SJCRH30 (cell line): ENCODE measurements at regions not wholly inside any gene's neighbourhood (a gene's known extent, or its start where the extent isn't known, plus 50 kb on each side); places are given as distances from the start of the nearest gene placed in this dataset.

Experiments
- DNase-seq, 2 experiments: peaks; one replicate each; pipeline ENCODE4 v3.0.0-alpha.2; 2015 to 2020
- H3K27ac ChIP-seq: fragments of 250-450 bp; sonication (Bioruptor Pico); 2 replicates; pipeline ENCODE4 v1.5.1; 2020; ENCODE audit warnings: mild to moderate bottlenecking, moderate library complexity
- H3K27me3 ChIP-seq: fragments of 250-450 bp; sonication (Bioruptor Pico); 2 replicates; pipeline ENCODE4 v1.5.1; 2020; ENCODE audit warnings: mild to moderate bottlenecking, moderate library complexity
- H3K36me3 ChIP-seq: fragments of 250-450 bp; sonication (Bioruptor Pico); 2 replicates; pipeline ENCODE4 v1.5.1; 2020; ENCODE audit warnings: mild to moderate bottlenecking, moderate library complexity
- H3K4me1 ChIP-seq: fragments of 250-450 bp; sonication (Bioruptor Pico); 2 replicates; pipeline ENCODE4 v1.5.1; 2020; ENCODE audit warnings: mild to moderate bottlenecking, moderate library complexity
- H3K4me3 ChIP-seq: fragments of 250-450 bp; sonication (Bioruptor Pico); 2 replicates; pipeline ENCODE4 v1.5.1; 2020; ENCODE audit warnings: mild to moderate bottlenecking, moderate library complexity
- H3K9me3 ChIP-seq: fragments of 250-450 bp; sonication (Bioruptor Pico); replicated peaks from 2 replicates; pipeline ENCODE4 v1.5.1; 2020; ENCODE audit warnings: mild to moderate bottlenecking, moderate library complexity

GRCh38 chr18:1891641-1892040 is 679.7 kb downstream of the METTL4 start:
- no peaks in the 10 kb centered on the region for H3K9me3 ChIP-seq
- H3K27ac ChIP-seq, result no peak overlapping the region
- no peak for DNase-seq
- H3K4me1 ChIP-seq, result no peaks in the 10 kb centered on the region
- no peaks in the 10 kb centered on the region for H3K36me3 ChIP-seq
- no peaks in the 10 kb centered on the region for H3K27me3 ChIP-seq
- H3K4me3 ChIP-seq, result no peak overlapping the region

GRCh38 chr18:1892191-1892590 is 679.1 kb downstream of the METTL4 start:
- Histone ChIP-seq H3K36me3 (no peaks in the 10 kb centered on the region), H3K4me1 (no peaks in the 10 kb centered on the region), H3K4me3 (no peak overlapping the region), H3K27ac (no peak overlapping the region), H3K9me3 (no peaks in the 10 kb centered on the region), H3K27me3 (no peaks in the 10 kb centered on the region)
- no peak for DNase-seq

DNA sequence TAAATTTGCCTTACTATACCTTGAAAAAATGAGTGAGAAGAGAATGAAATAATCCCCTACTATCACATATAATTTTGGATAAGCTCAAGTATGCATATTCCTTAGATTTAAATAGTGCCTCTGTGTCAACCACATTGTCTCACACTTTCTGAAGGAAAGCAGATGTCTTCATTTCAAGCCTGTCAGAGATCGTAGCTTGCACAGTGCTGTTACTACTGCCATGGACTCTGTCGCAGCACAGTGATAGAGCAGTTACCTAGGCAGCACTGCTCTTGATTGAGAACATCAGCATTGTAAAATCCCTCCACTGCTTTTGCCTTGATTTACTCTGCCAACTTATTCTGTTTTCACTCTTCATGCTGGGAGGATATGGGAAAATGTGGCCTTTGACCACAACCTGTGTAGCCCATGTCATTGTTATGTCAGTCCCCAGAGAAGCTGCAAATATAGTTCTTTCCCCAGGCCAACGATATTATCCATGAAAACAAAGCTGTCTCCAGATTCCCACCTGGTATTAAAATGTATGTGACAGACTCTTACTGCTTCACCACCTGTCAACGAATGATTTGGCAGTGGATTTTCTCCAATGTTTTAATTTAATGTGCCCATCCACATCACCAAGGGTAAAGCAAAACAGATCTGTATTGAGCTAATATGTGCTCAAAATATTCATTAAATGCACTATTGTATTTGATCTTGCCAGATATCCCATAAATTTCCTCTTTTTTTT is 675.7 kb downstream of the METTL4 start:
- DNase-seq, result no peak
- Histone ChIP-seq H3K27ac (no peak overlapping the region), H3K36me3 (no peaks in the 10 kb centered on the region), H3K4me3 (no peak overlapping the region), H3K4me1 (no peaks in the 10 kb centered on the region), H3K9me3 (no peaks in the 10 kb centered on the region), H3K27me3 (no peaks in the 10 kb centered on the region)

GRCh38 chr18:1906421-1906820 is 664.9 kb downstream of the METTL4 start:
- Histone ChIP-seq H3K4me1 (no peaks in the 10 kb centered on the region), H3K9me3 (no peaks in the 10 kb centered on the region), H3K4me3 (no peak overlapping the region), H3K36me3 (no peaks in the 10 kb centered on the region), H3K27ac (no peak overlapping the region), H3K27me3 (no peaks in the 10 kb centered on the region)
- DNase-seq, result no peak

GRCh38 chr18:1907470-1908206 is 663.7 kb downstream of the METTL4 start:
- Histone ChIP-seq H3K27ac (no peak overlapping the region), H3K9me3 (no peaks in the 10 kb centered on the region), H3K27me3 (no peaks in the 10 kb centered on the region), H3K4me1 (no peaks in the 10 kb centered on the region), H3K4me3 (no peak overlapping the region), H3K36me3 (no peaks in the 10 kb centered on the region)
- DNase-seq, result no peak

GRCh38 chr18:1914489-1914888 is 656.8 kb downstream of the METTL4 start:
- no peaks in the 10 kb centered on the region for H3K9me3 ChIP-seq
- peak in 1 of 2 experiments; percentile 17 for DNase-seq
- H3K4me3 ChIP-seq, result no peak overlapping the region
- H3K27me3 ChIP-seq, result no peaks in the 10 kb centered on the region
- H3K36me3 ChIP-seq, result no peaks in the 10 kb centered on the region
- no peaks in the 10 kb centered on the region for H3K4me1 ChIP-seq
- H3K27ac ChIP-seq, result no peak overlapping the region

DNA sequence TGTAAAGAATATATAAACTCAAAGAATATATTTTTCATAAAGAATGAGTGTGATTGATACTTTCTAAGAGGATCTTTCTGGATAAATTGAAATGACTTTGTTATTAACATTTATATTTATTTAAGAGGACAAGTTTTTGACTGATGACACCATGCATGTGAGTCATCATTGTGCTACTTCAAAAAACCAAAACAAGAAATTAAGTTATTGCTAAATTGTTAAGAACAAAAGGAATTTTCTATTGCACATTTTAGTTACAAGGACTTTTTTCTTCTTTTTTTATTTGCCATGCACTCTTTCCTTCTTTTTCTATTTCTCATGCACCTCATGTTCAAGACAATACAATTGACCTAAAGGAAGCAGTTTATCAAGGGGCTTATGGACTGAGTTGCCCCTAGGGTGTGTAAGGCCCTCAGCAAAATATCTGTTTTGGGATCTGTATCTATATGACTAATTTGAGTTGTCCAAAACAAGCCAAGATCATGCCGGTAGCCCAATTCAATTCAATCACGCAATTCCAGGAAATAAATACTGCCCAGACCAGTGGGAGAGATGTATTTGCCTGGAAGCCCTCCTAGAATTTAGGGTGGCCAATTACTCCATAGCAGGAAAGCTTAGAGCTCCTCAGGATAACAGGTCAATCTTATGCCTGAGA is 654.3 kb downstream of the METTL4 start:
- Histone ChIP-seq H3K4me1 (no peaks in the 10 kb centered on the region), H3K4me3 (no peak overlapping the region), H3K9me3 (no peaks in the 10 kb centered on the region), H3K27ac (no peak overlapping the region), H3K27me3 (no peaks in the 10 kb centered on the region), H3K36me3 (no peaks in the 10 kb centered on the region)
- no peak for DNase-seq

GRCh38 chr18:1917569-1917968 is 653.7 kb downstream of the METTL4 start:
- no peaks in the 10 kb centered on the region for H3K9me3 ChIP-seq
- no peaks in the 10 kb centered on the region for H3K36me3 ChIP-seq
- no peak overlapping the region for H3K4me3 ChIP-seq
- DNase-seq, result no peak
- H3K4me1 ChIP-seq, result no peaks in the 10 kb centered on the region
- H3K27ac ChIP-seq, result no peak overlapping the region
- H3K27me3 ChIP-seq, result no peaks in the 10 kb centered on the region

GRCh38 chr18:1922066-1922465 is 649.2 kb downstream of the METTL4 start:
- DNase-seq, result no peak
- no peak overlapping the region for H3K4me3 ChIP-seq
- H3K9me3 ChIP-seq, result no peaks in the 10 kb centered on the region
- no peaks in the 10 kb centered on the region for H3K36me3 ChIP-seq
- H3K4me1 ChIP-seq, result no peaks in the 10 kb centered on the region
- peaks cover 3% of the 10 kb centered on the region; the same call in 1 of the 2 replicates for H3K27me3 ChIP-seq
- H3K27ac ChIP-seq, result no peak overlapping the region

DNA sequence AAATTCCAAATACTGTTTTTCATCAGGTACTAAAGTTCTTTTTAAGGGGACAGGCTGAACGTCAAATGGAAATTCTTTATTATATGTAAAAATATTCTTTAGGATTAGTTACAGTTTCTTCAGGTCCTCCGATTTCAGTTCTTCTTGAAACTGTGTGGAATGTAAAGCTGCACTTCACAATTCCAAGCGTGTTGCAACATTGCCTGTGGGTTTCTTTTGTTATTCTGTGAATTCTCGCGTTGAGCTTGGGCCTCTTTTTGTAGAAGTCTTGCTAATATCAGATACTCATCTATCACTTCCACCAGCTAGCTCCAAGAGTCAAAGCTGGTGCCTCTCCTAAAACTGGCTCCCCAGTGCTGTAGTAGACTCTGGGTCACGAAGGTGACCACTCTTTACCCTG is 642.6 kb downstream of the METTL4 start:
- Histone ChIP-seq H3K27ac (no peak overlapping the region), H3K27me3 (peaks cover 3% of the 10 kb centered on the region; the same call in 1 of the 2 replicates), H3K9me3 (no peaks in the 10 kb centered on the region), H3K4me3 (no peak overlapping the region), H3K4me1 (no peaks in the 10 kb centered on the region), H3K36me3 (no peaks in the 10 kb centered on the region)
- no peak for DNase-seq

DNA sequence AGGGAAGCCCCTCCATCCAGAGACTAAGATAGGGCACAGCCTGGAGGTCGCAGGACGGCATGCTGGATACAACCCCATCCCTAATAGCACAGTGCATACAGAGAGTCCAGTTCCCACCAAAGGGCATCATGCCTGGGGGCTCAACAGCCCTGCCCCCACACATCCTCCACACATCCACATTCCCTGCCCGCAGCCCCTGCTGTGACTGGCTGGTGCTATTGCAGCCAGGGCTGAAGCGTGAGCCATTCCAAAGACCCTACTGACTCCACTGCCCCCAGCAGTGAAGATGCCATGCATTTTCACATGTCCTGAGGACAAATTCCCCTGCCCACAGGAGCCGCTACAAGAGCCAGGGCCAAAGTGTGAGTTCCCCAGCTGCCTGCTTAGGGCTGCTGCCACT is 641.6 kb downstream of the METTL4 start:
- Histone ChIP-seq H3K36me3 (no peaks in the 10 kb centered on the region), H3K27ac (no peak overlapping the region), H3K4me3 (no peak overlapping the region), H3K27me3 (peaks cover 1% of the 10 kb centered on the region; the same call in 1 of the 2 replicates), H3K4me1 (no peaks in the 10 kb centered on the region), H3K9me3 (no peaks in the 10 kb centered on the region)
- DNase-seq, result no peak

- Histone ChIP-seq H3K27ac (no peak overlapping the region), H3K4me3 (no peak overlapping the region), H3K4me1 (no peaks in the 10 kb centered on the region), H3K36me3 (no peaks in the 10 kb centered on the region), H3K9me3 (no peaks in the 10 kb centered on the region), H3K27me3 (no peaks in the 10 kb centered on the region)
- DNase-seq, result no peak
These were observed 640.7 kb downstream of the METTL4 start for GRCh38 chr18:1930291-1931270.

DNA sequence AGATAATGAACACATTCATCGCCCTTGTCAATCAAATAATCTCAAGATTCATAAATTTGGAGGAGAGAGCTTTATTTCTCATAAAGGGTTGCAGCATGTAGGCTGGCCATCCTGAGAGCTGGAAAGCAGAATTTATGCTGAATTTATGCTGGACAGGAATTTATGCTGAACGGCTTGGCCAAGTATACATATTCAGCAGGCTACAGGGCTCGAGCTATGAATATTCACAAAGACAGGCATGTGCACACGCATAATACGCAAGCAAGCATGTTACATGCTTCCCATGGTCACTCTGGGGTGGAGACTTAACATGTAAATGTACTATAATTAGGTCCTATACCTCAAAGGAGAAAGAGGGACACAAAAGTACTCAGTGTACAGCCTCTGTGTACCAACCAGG is 618.8 kb downstream of the METTL4 start:
- H3K36me3 ChIP-seq, result no peaks in the 10 kb centered on the region
- no peaks in the 10 kb centered on the region for H3K4me1 ChIP-seq
- H3K27ac ChIP-seq, result no peak overlapping the region
- no peaks in the 10 kb centered on the region for H3K27me3 ChIP-seq
- DNase-seq, result no peak
- H3K4me3 ChIP-seq, result no peak overlapping the region
- no peaks in the 10 kb centered on the region for H3K9me3 ChIP-seq

DNA sequence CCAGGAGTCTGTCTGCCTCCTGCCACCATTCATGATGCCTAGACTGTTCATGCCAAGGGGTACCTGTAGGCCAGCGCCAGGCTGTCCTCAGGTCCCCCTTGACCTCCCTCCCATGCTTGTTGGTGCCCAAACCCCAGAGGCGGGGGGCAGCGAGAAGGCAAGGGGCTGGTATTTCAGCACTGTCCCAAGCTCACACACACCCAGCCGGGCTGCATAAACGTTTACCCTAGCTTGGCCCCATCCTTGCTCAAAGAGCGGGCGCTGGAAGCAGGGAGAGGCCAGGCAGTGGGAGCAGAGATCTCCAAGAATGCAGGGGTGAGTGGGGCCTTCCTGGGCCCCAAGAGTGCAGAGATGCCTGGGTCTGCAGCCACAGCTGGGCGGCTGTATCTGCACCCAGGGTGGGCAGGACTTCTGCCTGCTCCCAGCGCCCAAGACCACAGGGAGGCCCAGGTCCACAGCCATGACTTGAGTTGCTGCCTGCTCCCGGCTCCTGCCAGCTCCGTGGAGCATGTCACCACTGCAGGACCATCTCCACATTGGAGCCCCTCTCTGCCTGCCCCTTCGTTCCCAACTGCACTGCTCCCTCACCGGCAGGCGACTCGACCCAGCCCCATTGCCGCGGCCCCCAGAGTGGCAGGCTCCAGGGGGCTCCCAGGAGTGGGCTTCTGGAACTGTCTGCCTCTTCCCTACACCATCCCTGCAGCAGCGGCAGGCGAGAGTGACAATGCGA is 616.6 kb downstream of the METTL4 start:
- Histone ChIP-seq H3K27me3 (no peaks in the 10 kb centered on the region), H3K9me3 (no peaks in the 10 kb centered on the region), H3K4me1 (no peaks in the 10 kb centered on the region), H3K4me3 (no peak overlapping the region), H3K27ac (no peak overlapping the region), H3K36me3 (no peaks in the 10 kb centered on the region)
- no peak for DNase-seq
